Calu3 (cell line): ENCODE measurements at regions not wholly inside any gene's neighbourhood (a gene's known extent, or its start where the extent isn't known, plus 50 kb on each side); places are given as distances from the start of the nearest gene placed in this dataset.

Experiments used
- BruUV-seq: library from RNA; stranded (reverse); fragments of 400-500 nt; replicated peaks from 2 replicates; lab custom pipeline; 2021; lab: Mats Ljungman, UMichigan
- CTCF ChIA-PET: fragments of 300-600 bp; sonication (Branson Sonifier 250); formaldehyde crosslinking; loops from one replicate; lab custom pipeline; 2022; ENCODE audit warnings: antibody characterized with exemption; lab: Charles Lee
- DNase-seq: peaks from one replicate; pipeline ENCODE4 v3.0.0; 2022
- H3K27ac Mint-ChIP-seq: one replicate; pipeline ENCODE4 v1.8.0; 2022; ENCODE audit warnings: mixed read lengths; ENCODE audit not compliant: unreplicated experiment
- H3K27me3 Mint-ChIP-seq: one replicate; pipeline ENCODE4 v1.8.0; 2022; ENCODE audit warnings: mixed read lengths; ENCODE audit not compliant: unreplicated experiment
- H3K36me3 Mint-ChIP-seq: one replicate; pipeline ENCODE4 v1.8.0; 2022; ENCODE audit warnings: mild to moderate bottlenecking, moderate library complexity, mixed read lengths; ENCODE audit not compliant: insufficient read depth, unreplicated experiment
- H3K4me1 Mint-ChIP-seq: one replicate; pipeline ENCODE4 v1.8.0; 2022; ENCODE audit warnings: mild to moderate bottlenecking, low read depth, mixed read lengths; ENCODE audit not compliant: unreplicated experiment
- H3K4me3 Mint-ChIP-seq: one replicate; pipeline ENCODE4 v1.8.0; 2022; ENCODE audit warnings: mild to moderate bottlenecking, low read depth, moderate library complexity, mixed read lengths; ENCODE audit not compliant: unreplicated experiment
- H3K9me3 Mint-ChIP-seq: one replicate; pipeline ENCODE4 v1.8.0; 2022; ENCODE audit warnings: low read depth, mixed read lengths; ENCODE audit not compliant: unreplicated experiment
- intact Hi-C: fragments of 100-400 bp; cut with micrococcal nuclease; formaldehyde crosslinking; loops from one replicate; pipeline ENCODE4 v1.10.0; 2022; ENCODE audit not compliant: unreplicated experiment
- TF ChIP-seq, protein P1 (sequence below): fragments of 200-600 bp; IDR thresholded peaks from one replicate; pipeline ENCODE4 v1.8.0; 2022; ENCODE audit warnings: antibody characterized with exemption; ENCODE audit not compliant: unreplicated experiment

DNA sequence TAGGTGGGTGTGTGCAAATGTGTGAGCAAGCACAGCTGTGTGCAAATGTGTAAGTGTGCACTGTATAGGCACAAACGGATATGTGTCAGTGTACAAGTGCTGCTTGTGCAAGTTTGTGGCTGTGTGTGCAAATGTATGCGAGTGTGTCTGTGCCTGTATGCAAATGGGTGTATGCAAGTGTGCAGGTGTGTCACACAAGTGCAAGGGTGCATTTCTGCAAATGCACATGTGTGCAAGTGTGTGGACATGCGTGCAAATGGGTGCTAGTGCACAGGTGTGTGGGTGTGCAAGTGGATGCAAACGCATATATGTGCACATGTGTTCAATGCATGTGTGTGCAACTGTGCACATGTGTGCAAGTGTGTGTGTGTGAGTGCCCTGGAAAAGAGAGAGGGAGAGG, 76.5 kb upstream of the TNRC6C start:
- H3K27me3 Mint-ChIP-seq: peaks cover 86% of the 10 kb centered on the region
- peaks cover 4% of the 10 kb centered on the region for H3K36me3 Mint-ChIP-seq
- BruUV-seq: no TSS peak
- intact Hi-C loops: no loop called here
- H3K4me1 Mint-ChIP-seq: peaks cover 32% of the 10 kb centered on the region
- TF ChIP-seq, protein P1, sequence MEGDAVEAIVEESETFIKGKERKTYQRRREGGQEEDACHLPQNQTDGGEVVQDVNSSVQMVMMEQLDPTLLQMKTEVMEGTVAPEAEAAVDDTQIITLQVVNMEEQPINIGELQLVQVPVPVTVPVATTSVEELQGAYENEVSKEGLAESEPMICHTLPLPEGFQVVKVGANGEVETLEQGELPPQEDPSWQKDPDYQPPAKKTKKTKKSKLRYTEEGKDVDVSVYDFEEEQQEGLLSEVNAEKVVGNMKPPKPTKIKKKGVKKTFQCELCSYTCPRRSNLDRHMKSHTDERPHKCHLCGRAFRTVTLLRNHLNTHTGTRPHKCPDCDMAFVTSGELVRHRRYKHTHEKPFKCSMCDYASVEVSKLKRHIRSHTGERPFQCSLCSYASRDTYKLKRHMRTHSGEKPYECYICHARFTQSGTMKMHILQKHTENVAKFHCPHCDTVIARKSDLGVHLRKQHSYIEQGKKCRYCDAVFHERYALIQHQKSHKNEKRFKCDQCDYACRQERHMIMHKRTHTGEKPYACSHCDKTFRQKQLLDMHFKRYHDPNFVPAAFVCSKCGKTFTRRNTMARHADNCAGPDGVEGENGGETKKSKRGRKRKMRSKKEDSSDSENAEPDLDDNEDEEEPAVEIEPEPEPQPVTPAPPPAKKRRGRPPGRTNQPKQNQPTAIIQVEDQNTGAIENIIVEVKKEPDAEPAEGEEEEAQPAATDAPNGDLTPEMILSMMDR: no peak
- H3K27ac Mint-ChIP-seq: no peak overlapping the region
- DNase-seq: no peak
- no peak overlapping the region for H3K4me3 Mint-ChIP-seq
- CTCF ChIA-PET: interaction anchor here (0.6 kb wide), 1 partner anchor 76 kb away, joined by 3 read pairs; the partner anchor contains the start of gene TNRC6C
- H3K9me3 Mint-ChIP-seq: no peaks in the 10 kb centered on the region

DNA sequence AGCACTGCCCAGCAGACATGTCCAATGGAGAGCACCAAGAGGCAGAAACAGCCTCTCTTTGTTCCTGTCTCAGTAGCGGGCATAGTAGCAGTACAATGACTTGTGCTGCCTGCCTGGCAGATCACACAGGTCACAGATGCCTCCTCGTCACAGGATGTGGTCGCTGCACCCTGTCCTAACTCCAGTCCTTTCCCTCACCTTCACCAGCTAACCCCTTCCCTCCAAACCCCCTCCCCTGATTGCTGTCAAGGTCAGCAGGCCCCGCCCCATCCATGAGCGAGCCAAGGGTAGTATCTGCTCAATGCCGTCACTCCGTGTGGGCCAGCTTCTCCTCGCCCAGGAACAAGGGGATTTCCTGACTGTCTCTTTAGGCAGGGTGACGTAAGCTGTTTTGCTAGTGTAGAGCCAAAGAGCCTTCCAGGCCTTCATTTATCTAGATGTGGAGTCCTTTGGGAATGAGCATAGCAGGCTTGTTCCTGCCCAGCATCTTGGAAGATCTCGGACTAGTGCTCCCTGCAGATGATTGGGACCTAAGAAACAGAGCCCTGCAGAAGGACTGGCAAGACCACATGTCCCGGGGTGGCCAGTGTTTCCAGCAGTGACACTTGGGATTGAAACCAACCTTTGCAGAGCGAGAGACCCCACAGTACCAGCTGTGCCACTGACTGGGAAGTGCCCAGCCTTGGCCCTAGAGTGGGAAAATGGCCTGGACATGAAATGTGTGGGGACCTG, 75.9 kb upstream of the TNRC6C start:
- no peak overlapping the region for H3K27ac Mint-ChIP-seq
- CTCF ChIA-PET: interaction anchor here (0.6 kb wide), 1 partner anchor 76 kb away, joined by 3 read pairs; the partner anchor contains the start of gene TNRC6C

DNA sequence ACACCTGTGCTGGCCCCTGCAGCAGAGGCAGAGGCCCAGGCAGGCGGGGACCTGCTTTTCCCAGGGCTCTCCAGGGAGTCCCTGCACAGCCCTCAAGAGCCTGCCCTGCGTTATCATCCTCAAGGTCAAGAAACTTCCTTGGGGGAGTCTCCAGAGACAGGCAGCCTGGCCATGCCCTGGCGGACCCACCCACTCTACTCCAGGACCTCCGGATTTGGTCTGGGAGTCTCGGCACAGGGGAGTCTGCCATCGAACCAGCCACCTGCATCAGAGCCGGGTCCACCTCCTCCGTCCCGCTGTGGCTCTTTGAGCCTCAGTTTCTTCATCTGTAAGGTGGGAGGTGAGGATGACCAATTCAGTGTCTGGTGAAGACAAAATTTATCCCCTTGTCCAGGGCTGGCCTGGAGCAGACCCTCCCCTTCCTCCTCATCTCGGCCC, 75.3 kb upstream of the TNRC6C start:
- intact Hi-C loops: no loop called here
- CTCF ChIA-PET: no interaction called here
- TF ChIP-seq, protein P1: no peak
- BruUV-seq: no TSS peak
- Mint-ChIP-seq H3K4me3 (no peak overlapping the region), H3K27ac (no peak overlapping the region), H3K36me3 (peaks cover 4% of the 10 kb centered on the region), H3K4me1 (peaks cover 38% of the 10 kb centered on the region), H3K27me3 (peaks cover 86% of the 10 kb centered on the region), H3K9me3 (no peaks in the 10 kb centered on the region)
- DNase-seq: no peak

More for the DNA sequence above, 75.9 kb upstream of the TNRC6C start:
- no peak overlapping the region for H3K4me3 Mint-ChIP-seq
- TF ChIP-seq, protein P1: no peak
- DNase-seq: peak; percentile 9
- no TSS peak for BruUV-seq
- H3K4me1 Mint-ChIP-seq: peaks cover 38% of the 10 kb centered on the region
- H3K27me3 Mint-ChIP-seq: peaks cover 86% of the 10 kb centered on the region
- H3K36me3 Mint-ChIP-seq: peaks cover 4% of the 10 kb centered on the region
- intact Hi-C loops: no loop called here
- H3K9me3 Mint-ChIP-seq: no peaks in the 10 kb centered on the region

DNA sequence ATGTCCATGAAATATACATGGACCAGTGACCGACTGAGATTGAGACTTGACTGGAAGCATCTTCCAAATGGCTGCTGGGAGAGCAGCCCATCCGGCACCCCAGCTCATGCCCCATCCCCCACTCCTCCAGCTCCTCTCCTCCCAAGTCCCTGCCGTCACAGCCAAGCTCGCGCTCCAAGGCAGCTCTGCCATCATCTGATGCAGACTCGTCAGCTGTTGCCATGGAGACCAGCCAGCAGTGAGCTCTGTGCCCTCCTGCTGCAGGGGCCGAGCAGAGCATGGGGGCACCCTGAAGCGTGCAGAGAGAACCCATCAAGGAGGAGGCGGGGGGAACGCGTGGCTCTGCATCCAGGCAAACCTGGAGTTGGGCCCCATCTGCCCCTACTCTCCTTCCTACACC, 74.5 kb upstream of the TNRC6C start:
- no peak overlapping the region for H3K4me3 Mint-ChIP-seq
- peaks cover 38% of the 10 kb centered on the region for H3K4me1 Mint-ChIP-seq
- CTCF ChIA-PET: interaction anchor here (0.7 to 1.2 kb wide), 2 partner anchors 14 to 131 kb away, joined by 3 read pairs; no protein-coding TSS in a partner anchor
- peaks cover 4% of the 10 kb centered on the region for H3K36me3 Mint-ChIP-seq
- intact Hi-C loops: no loop called here
- no TSS peak for BruUV-seq
- no peak for DNase-seq
- H3K27me3 Mint-ChIP-seq: peaks cover 91% of the 10 kb centered on the region
- no peaks in the 10 kb centered on the region for H3K9me3 Mint-ChIP-seq
- H3K27ac Mint-ChIP-seq: no peak overlapping the region
- TF ChIP-seq, protein P1: no peak
